ENCODE measurements at regions not wholly inside any gene's neighbourhood (a gene's known extent, or its start where the extent isn't known, plus 50 kb on each side); places are given as distances from the start of the nearest gene placed in this dataset.

- no peaks in the 10 kb centered on the region for H3K4me1 ChIP-seq
- no peaks in the 10 kb centered on the region for H3K27me3 ChIP-seq
- no peak for TF ChIP-seq EP300 (IDR thresholded peaks at IDR 0.05)
- no peak for TF ChIP-seq POLR2A (IDR thresholded peaks at IDR 0.05)
- no peak for TF ChIP-seq CTCF (IDR thresholded peaks at IDR 0.05)
- H3K27ac ChIP-seq = no peak overlapping the region
- no peak overlapping the region for H3K4me3 ChIP-seq
- 48 to 81% methylated on average over 3 of the region's 3 CpGs for WGBS, 2 donors
- no peaks in the 10 kb centered on the region for H3K9me3 ChIP-seq
- no peaks in the 10 kb centered on the region for H3K36me3 ChIP-seq
- DNase-seq (ENCODE audit: low spot score in 2 of 2) = no peak
Observed at GRCh38 chr12:67151886-67152285, 117.3 kb upstream of the CAND1 start.

GRCh38 chr12:67152451-67152850 lies 116.7 kb upstream of the CAND1 start:
- DNase-seq (ENCODE audit: low spot score in 2 of 2) = no peak
- no peak overlapping the region for H3K4me3 ChIP-seq

GRCh38 chr12:67154901-67155300 lies 114.3 kb upstream of the CAND1 start:
- no peak for TF ChIP-seq POLR2A (IDR thresholded peaks at IDR 0.05)
- no peak for TF ChIP-seq CTCF (IDR thresholded peaks at IDR 0.05)
- no peak for TF ChIP-seq EP300 (IDR thresholded peaks at IDR 0.05)
- no peak for DNase-seq (ENCODE audit: low spot score in 2 of 2)
- Histone ChIP-seq H3K4me1 (no peaks in the 10 kb centered on the region), H3K36me3 (no peaks in the 10 kb centered on the region), H3K27ac (no peak overlapping the region), H3K27me3 (no peaks in the 10 kb centered on the region), H3K4me3 (no peak overlapping the region), H3K9me3 (no peaks in the 10 kb centered on the region)
- WGBS, 2 donors = 53 to 75% methylated on average over 3 of the region's 3 CpGs

More at GRCh38 chr12:67152451-67152850, 116.7 kb upstream of the CAND1 start:
- Histone ChIP-seq H3K36me3 (no peaks in the 10 kb centered on the region), H3K9me3 (no peaks in the 10 kb centered on the region), H3K27me3 (no peaks in the 10 kb centered on the region), H3K4me1 (no peaks in the 10 kb centered on the region), H3K27ac (no peak overlapping the region)
- TF ChIP-seq EP300 (IDR thresholded peaks at IDR 0.05) (no peak), POLR2A (IDR thresholded peaks at IDR 0.05) (no peak), CTCF (IDR thresholded peaks at IDR 0.05) (no peak)
- WGBS, 2 donors = 43 to 54% methylated on average over 2 of the region's 2 CpGs

GRCh38 chr12:67155863-67156262 lies 113.3 kb upstream of the CAND1 start:
- no peak overlapping the region for H3K4me3 ChIP-seq
- no peaks in the 10 kb centered on the region for H3K9me3 ChIP-seq
- no peaks in the 10 kb centered on the region for H3K27me3 ChIP-seq
- DNase-seq (ENCODE audit: low spot score in 2 of 2) = no peak
- no peak for TF ChIP-seq CTCF (IDR thresholded peaks at IDR 0.05)
- no peak for TF ChIP-seq EP300 (IDR thresholded peaks at IDR 0.05)
- TF ChIP-seq POLR2A (IDR thresholded peaks at IDR 0.05) = no peak
- no peaks in the 10 kb centered on the region for H3K4me1 ChIP-seq
- no peak overlapping the region for H3K27ac ChIP-seq
- no peaks in the 10 kb centered on the region for H3K36me3 ChIP-seq
- 70 to 72% methylated on average over 4 of the region's 4 CpGs for WGBS, 2 donors

- 84% methylated on average over 6 of the region's 6 CpGs for WGBS, 2 donors
- H3K4me1 ChIP-seq = no peaks in the 10 kb centered on the region
- DNase-seq (ENCODE audit: low spot score in 2 of 2) = peak in 1 of 2 donors; percentile 36
- H3K36me3 ChIP-seq = no peaks in the 10 kb centered on the region
- TF ChIP-seq CTCF (IDR thresholded peaks at IDR 0.05) (peak in 4 of 5 experiments; percentile 9 to 37 (median 18)), POLR2A (IDR thresholded peaks at IDR 0.05) (no peak), EP300 (IDR thresholded peaks at IDR 0.05) (no peak)
- H3K4me3 ChIP-seq = no peak overlapping the region
- H3K9me3 ChIP-seq = no peaks in the 10 kb centered on the region
- H3K27ac ChIP-seq = no peak overlapping the region
- no peaks in the 10 kb centered on the region for H3K27me3 ChIP-seq
Observed at GRCh38 chr12:67161322-67161918, 107.7 kb upstream of the CAND1 start.

All from tibial nerve (tissue), 4 donors.